ENCODE measurements at regions not wholly inside any gene's neighbourhood (a gene's known extent, or its start where the extent isn't known, plus 50 kb on each side); places are given as distances from the start of the nearest gene placed in this dataset.
"Not testable (repeated sequence)": the region's sequence is repeated elsewhere in the genome, so short reads cannot be mapped to it uniquely, and the experiment has no call there.

- DNase-seq (ENCODE audit: low read depth in 2 of 2): not testable (repeated sequence)
These were observed 106.3 kb upstream of the NBPF26 start for GRCh38 chr1:120617493-120617892.

- not testable (repeated sequence) for DNase-seq (ENCODE audit: low read depth in 2 of 2)
These were observed 103.7 kb upstream of the NBPF26 start for GRCh38 chr1:120619867-120620692.

GRCh38 chr1:120620693-120620969, 103.1 kb upstream of the NBPF26 start:
- DNase-seq (ENCODE audit: low read depth in 2 of 2): not testable (repeated sequence)

- not testable (repeated sequence) for DNase-seq (ENCODE audit: low read depth in 2 of 2)
These were observed 102.5 kb upstream of the NBPF26 start for GRCh38 chr1:120621278-120621677.

- DNase-seq (ENCODE audit: low read depth in 2 of 2): not testable (repeated sequence)
These were observed 100.2 kb upstream of the NBPF26 start for GRCh38 chr1:120623539-120623938.

- DNase-seq (ENCODE audit: low read depth in 2 of 2): not testable (repeated sequence)
These were observed 99.1 kb upstream of the NBPF26 start for GRCh38 chr1:120624565-120625064.

- not testable (repeated sequence) for DNase-seq (ENCODE audit: low read depth in 2 of 2)
These were observed 93.8 kb upstream of the NBPF26 start for GRCh38 chr1:120629832-120630455.

GRCh38 chr1:120634816-120635806, 88.6 kb upstream of the NBPF26 start:
- DNase-seq (ENCODE audit: low read depth in 2 of 2): not testable (repeated sequence)

- DNase-seq (ENCODE audit: low read depth in 2 of 2): not testable (repeated sequence)
These were observed 83.3 kb upstream of the NBPF26 start for GRCh38 chr1:120640261-120641013.

- DNase-seq (ENCODE audit: low read depth in 2 of 2): not testable (repeated sequence)
These were observed 82.8 kb upstream of the NBPF26 start for GRCh38 chr1:120641014-120641302.

- not testable (repeated sequence) for DNase-seq (ENCODE audit: low read depth in 2 of 2)
These were observed 76.6 kb upstream of the NBPF26 start for GRCh38 chr1:120647182-120647581.

GRCh38 chr1:120648915-120649623, 74.7 kb upstream of the NBPF26 start:
- not testable (repeated sequence) for DNase-seq (ENCODE audit: low read depth in 2 of 2)

- DNase-seq (ENCODE audit: low read depth in 2 of 2): not testable (repeated sequence)
These were observed 74.0 kb upstream of the NBPF26 start for GRCh38 chr1:120649730-120650129.

- not testable (repeated sequence) for DNase-seq (ENCODE audit: low read depth in 2 of 2)
These were observed 69.6 kb upstream of the NBPF26 start for GRCh38 chr1:120654114-120654513.

GRCh38 chr1:120655394-120655793, 68.4 kb upstream of the NBPF26 start:
- not testable (repeated sequence) for DNase-seq (ENCODE audit: low read depth in 2 of 2)

GRCh38 chr1:120656116-120656515, 67.6 kb upstream of the NBPF26 start:
- not testable (repeated sequence) for DNase-seq (ENCODE audit: low read depth in 2 of 2)

- DNase-seq (ENCODE audit: low read depth in 2 of 2): not testable (repeated sequence)
These were observed 65.9 kb upstream of the NBPF26 start for GRCh38 chr1:120657804-120658203.

GRCh38 chr1:120658622-120659021, 65.1 kb upstream of the NBPF26 start:
- DNase-seq (ENCODE audit: low read depth in 2 of 2): not testable (repeated sequence)

GRCh38 chr1:120659133-120659532, 64.6 kb upstream of the NBPF26 start:
- not testable (repeated sequence) for DNase-seq (ENCODE audit: low read depth in 2 of 2)

Data from stimulated activated CD8-positive, alpha-beta memory T cell treated with anti-CD3 and anti-CD28 coated beads, Interleukin-7, amount 100 ng/mL, for 4 hours (primary cell).